ENCODE measurements at regions not wholly inside any gene's neighbourhood (a gene's known extent, or its start where the extent isn't known, plus 50 kb on each side); places are given as distances from the start of the nearest gene placed in this dataset.

DNA sequence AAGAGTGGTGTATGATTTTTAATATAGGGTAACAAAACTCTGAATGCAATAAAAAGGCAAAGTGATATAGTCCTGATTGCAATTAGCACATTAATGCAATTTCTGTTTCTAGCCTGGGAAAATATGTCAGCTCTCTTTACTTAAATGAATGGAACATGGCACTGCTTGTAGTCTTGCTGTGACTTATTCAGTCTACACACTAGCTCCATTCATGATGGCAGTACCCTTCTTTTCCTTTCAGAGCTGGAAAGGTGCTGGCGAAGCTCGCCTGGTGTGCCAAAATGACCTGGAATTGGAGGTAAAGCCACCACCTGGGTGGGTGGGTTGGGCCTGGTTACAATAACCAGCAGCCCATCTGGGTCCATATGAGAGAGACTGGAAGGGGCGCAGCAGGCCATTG lies 85.3 kb downstream of the ZNF365 start (continued):
- TF ChIP-seq, protein P1, sequence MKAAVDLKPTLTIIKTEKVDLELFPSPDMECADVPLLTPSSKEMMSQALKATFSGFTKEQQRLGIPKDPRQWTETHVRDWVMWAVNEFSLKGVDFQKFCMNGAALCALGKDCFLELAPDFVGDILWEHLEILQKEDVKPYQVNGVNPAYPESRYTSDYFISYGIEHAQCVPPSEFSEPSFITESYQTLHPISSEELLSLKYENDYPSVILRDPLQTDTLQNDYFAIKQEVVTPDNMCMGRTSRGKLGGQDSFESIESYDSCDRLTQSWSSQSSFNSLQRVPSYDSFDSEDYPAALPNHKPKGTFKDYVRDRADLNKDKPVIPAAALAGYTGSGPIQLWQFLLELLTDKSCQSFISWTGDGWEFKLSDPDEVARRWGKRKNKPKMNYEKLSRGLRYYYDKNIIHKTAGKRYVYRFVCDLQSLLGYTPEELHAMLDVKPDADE (IDR thresholded peaks at IDR 0.05) = no peak
- TF ChIP-seq EZH2 (IDR thresholded peaks at IDR 0.05; ENCODE audit: low read depth, unreplicated experiment) = no peak
- TF ChIP-seq, protein P2, sequence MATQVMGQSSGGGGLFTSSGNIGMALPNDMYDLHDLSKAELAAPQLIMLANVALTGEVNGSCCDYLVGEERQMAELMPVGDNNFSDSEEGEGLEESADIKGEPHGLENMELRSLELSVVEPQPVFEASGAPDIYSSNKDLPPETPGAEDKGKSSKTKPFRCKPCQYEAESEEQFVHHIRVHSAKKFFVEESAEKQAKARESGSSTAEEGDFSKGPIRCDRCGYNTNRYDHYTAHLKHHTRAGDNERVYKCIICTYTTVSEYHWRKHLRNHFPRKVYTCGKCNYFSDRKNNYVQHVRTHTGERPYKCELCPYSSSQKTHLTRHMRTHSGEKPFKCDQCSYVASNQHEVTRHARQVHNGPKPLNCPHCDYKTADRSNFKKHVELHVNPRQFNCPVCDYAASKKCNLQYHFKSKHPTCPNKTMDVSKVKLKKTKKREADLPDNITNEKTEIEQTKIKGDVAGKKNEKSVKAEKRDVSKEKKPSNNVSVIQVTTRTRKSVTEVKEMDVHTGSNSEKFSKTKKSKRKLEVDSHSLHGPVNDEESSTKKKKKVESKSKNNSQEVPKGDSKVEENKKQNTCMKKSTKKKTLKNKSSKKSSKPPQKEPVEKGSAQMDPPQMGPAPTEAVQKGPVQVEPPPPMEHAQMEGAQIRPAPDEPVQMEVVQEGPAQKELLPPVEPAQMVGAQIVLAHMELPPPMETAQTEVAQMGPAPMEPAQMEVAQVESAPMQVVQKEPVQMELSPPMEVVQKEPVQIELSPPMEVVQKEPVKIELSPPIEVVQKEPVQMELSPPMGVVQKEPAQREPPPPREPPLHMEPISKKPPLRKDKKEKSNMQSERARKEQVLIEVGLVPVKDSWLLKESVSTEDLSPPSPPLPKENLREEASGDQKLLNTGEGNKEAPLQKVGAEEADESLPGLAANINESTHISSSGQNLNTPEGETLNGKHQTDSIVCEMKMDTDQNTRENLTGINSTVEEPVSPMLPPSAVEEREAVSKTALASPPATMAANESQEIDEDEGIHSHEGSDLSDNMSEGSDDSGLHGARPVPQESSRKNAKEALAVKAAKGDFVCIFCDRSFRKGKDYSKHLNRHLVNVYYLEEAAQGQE (IDR thresholded peaks at IDR 0.05; ENCODE audit: unreplicated experiment) = no peak
- no peak for TF ChIP-seq ZNF331 (CRISPR knock-in tag; IDR thresholded peaks at IDR 0.05; ENCODE audit: low read depth)
- TF ChIP-seq ZNF114 (CRISPR knock-in tag; IDR thresholded peaks at IDR 0.05) = no peak

DNA sequence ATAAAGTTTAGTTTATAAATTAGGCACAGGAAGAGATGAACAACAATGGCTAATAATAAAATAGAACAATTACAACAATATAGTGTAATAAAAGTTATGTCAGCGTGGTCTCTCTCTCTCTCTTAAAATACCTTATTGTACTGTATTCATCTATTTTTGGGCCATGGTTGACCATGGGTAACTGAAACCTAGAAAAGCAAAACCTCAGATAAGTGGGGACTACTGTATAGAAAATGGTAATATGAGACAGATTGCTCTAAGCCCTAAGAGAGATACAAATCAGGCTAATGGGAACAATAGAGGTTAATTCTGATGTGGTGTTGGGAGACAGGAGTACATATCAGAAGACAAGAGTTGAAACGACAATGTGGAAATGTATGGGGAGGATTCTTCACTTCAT lies 86.2 kb downstream of the ZNF365 start:
- H3K27ac Mint-ChIP-seq = no peak overlapping the region
- H3K4me3 Mint-ChIP-seq = no peak overlapping the region
- DNase-seq (ENCODE audit: low spot score) = no peak

More for the DNA sequence above, 86.2 kb downstream of the ZNF365 start:
- H3K27me3 Mint-ChIP-seq (ENCODE audit: insufficient read depth, low read depth, poor library complexity) = no peaks in the 10 kb centered on the region
- peaks cover 12% of the 10 kb centered on the region for H3K9me3 Mint-ChIP-seq
- TF ChIP-seq, protein P2 (IDR thresholded peaks at IDR 0.05; ENCODE audit: unreplicated experiment) = no peak
- TF ChIP-seq, protein P3, sequence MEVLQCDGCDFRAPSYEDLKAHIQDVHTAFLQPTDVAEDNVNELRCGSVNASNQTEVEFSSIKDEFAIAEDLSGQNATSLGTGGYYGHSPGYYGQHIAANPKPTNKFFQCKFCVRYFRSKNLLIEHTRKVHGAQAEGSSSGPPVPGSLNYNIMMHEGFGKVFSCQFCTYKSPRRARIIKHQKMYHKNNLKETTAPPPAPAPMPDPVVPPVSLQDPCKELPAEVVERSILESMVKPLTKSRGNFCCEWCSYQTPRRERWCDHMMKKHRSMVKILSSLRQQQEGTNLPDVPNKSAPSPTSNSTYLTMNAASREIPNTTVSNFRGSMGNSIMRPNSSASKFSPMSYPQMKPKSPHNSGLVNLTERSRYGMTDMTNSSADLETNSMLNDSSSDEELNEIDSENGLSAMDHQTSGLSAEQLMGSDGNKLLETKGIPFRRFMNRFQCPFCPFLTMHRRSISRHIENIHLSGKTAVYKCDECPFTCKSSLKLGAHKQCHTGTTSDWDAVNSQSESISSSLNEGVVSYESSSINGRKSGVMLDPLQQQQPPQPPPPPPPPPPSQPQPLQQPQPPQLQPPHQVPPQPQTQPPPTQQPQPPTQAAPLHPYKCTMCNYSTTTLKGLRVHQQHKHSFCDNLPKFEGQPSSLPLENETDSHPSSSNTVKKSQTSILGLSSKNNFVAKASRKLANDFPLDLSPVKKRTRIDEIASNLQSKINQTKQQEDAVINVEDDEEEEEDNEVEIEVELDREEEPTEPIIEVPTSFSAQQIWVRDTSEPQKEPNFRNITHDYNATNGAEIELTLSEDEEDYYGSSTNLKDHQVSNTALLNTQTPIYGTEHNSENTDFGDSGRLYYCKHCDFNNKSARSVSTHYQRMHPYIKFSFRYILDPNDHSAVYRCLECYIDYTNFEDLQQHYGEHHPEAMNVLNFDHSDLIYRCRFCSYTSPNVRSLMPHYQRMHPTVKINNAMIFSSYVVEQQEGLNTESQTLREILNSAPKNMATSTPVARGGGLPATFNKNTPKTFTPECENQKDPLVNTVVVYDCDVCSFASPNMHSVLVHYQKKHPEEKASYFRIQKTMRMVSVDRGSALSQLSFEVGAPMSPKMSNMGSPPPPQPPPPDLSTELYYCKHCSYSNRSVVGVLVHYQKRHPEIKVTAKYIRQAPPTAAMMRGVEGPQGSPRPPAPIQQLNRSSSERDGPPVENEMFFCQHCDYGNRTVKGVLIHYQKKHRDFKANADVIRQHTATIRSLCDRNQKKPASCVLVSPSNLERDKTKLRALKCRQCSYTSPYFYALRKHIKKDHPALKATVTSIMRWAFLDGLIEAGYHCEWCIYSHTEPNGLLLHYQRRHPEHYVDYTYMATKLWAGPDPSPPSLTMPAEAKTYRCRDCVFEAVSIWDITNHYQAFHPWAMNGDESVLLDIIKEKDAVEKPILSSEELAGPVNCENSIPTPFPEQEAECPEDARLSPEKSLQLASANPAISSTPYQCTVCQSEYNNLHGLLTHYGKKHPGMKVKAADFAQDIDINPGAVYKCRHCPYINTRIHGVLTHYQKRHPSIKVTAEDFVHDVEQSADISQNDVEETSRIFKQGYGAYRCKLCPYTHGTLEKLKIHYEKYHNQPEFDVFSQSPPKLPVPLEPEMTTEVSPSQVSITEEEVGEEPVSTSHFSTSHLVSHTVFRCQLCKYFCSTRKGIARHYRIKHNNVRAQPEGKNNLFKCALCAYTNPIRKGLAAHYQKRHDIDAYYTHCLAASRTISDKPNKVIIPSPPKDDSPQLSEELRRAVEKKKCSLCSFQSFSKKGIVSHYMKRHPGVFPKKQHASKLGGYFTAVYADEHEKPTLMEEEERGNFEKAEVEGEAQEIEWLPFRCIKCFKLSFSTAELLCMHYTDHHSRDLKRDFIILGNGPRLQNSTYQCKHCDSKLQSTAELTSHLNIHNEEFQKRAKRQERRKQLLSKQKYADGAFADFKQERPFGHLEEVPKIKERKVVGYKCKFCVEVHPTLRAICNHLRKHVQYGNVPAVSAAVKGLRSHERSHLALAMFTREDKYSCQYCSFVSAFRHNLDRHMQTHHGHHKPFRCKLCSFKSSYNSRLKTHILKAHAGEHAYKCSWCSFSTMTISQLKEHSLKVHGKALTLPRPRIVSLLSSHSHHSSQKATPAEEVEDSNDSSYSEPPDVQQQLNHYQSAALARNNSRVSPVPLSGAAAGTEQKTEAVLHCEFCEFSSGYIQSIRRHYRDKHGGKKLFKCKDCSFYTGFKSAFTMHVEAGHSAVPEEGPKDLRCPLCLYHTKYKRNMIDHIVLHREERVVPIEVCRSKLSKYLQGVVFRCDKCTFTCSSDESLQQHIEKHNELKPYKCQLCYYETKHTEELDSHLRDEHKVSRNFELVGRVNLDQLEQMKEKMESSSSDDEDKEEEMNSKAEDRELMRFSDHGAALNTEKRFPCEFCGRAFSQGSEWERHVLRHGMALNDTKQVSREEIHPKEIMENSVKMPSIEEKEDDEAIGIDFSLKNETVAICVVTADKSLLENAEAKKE (CRISPR knock-in tag; IDR thresholded peaks at IDR 0.05) = no peak
- TF ChIP-seq ZNF331 (CRISPR knock-in tag; IDR thresholded peaks at IDR 0.05; ENCODE audit: low read depth) (no peak), STAT1 (IDR thresholded peaks at IDR 0.05; ENCODE audit: unreplicated experiment) (no peak)
- Histone ChIP-seq H3F3A (replicated peaks; ENCODE audit: low read depth) (no peaks in the 10 kb centered on the region), H3K27ac (ENCODE audit: low read depth) (no peak overlapping the region), H3K27me3 (ENCODE audit: insufficient read depth) (no peaks in the 10 kb centered on the region), H3K36me3 (ENCODE audit: insufficient read depth) (no peaks in the 10 kb centered on the region), H3K4me2 (no peak overlapping the region), H4K20me1 (replicated peaks; ENCODE audit: insufficient read depth) (no peaks in the 10 kb centered on the region), H3K4me3 (no peak overlapping the region), H3K79me2 (replicated peaks; ENCODE audit: insufficient read depth) (no peaks in the 10 kb centered on the region), H3K4me1 (ENCODE audit: insufficient read depth) (no peaks in the 10 kb centered on the region), H3K9me2 (ENCODE audit: insufficient read depth) (0 out of 2 replicates have a peak, but pooled peaks cover 5% of the 10 kb centered on the region), H2AFZ (no peak overlapping the region)
- ATAC-seq = no peak
- H3K4me1 Mint-ChIP-seq = no peaks in the 10 kb centered on the region; the same call in 2 of the 3 replicates
- no peaks in the 10 kb centered on the region for H3K36me3 Mint-ChIP-seq (ENCODE audit: low read depth)
